GM10266 (cell line): ENCODE measurements at regions not wholly inside any gene's neighbourhood (a gene's known extent, or its start where the extent isn't known, plus 50 kb on each side); places are given as distances from the start of the nearest gene placed in this dataset.

Experiments
- DNase-seq: peaks from one replicate; pipeline ENCODE4 v3.0.0; 2012; ENCODE audit errors: extremely low spot score
- TF ChIP-seq, protein P1 (sequence below): IDR thresholded peaks from 2 replicates; pipeline ENCODE4 v1.5.1; 2012; ENCODE audit warnings: mild to moderate bottlenecking, low read depth; ENCODE audit not compliant: control insufficient read depth, insufficient read depth; ENCODE audit errors: missing control alignments

DNA sequence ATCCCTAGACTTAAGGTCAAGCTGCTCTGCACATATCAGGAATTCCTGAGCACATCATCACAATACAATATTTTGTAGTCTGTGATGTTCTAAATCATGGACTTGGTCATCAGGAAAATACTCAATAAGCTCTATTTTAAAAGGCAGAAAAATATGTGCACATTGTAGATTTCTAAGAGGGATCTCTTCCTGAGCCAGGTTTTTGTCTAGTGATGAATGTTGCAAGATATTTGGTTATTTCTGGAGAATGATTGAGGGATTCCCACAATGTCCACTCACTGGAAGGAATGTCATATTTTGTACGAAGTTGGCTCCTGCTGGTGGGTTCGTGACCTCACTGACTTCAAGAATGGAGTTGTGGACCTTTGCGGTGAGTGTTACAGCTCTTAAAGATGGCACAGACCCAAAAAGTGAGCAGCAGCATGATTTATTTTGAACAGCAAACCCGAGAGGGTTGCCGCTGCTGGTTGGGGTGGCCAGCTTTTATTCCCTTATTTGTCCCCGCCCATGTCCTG lies 300.9 kb upstream of the DCN start:
- no peak for DNase-seq
- TF ChIP-seq, protein P1, sequence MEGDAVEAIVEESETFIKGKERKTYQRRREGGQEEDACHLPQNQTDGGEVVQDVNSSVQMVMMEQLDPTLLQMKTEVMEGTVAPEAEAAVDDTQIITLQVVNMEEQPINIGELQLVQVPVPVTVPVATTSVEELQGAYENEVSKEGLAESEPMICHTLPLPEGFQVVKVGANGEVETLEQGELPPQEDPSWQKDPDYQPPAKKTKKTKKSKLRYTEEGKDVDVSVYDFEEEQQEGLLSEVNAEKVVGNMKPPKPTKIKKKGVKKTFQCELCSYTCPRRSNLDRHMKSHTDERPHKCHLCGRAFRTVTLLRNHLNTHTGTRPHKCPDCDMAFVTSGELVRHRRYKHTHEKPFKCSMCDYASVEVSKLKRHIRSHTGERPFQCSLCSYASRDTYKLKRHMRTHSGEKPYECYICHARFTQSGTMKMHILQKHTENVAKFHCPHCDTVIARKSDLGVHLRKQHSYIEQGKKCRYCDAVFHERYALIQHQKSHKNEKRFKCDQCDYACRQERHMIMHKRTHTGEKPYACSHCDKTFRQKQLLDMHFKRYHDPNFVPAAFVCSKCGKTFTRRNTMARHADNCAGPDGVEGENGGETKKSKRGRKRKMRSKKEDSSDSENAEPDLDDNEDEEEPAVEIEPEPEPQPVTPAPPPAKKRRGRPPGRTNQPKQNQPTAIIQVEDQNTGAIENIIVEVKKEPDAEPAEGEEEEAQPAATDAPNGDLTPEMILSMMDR = no peak

DNA sequence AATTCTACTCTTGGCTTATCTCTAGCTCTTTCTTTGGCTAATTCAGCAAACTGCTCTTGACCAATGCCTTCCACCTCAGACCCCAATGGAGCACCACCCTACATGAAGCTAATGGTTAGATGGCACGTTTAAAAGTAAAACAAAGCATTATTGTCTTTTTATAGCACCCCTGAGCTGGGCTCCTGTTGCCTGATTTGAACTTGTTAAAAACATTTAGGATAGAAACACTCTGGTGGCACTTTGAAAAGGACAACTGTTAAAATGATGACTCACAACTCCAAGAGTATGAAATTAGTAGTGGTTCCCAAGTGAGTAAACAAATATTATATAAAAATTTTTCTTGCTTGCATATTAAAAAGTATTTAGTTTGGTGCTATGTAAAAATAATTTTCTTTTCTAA lies 299.6 kb upstream of the DCN start:
- no peak for DNase-seq
- TF ChIP-seq, protein P1 = no peak

DNA sequence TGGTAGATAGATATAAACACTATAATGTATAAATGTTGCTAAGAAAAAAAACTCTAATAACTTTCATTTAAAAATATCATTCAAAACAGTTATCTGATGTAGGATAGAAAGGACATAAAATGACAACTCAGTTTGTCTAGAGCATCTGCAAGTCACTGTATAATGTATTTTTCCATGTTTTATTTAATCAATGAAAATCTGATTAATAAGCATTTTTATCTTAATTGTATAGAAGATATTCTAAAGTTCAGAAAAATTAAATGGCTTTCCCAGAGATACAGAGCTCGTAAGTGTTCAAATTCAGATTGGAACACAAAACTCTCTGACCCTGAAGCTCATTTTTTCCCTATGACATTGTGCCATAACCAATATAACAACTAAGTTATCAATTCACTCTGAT lies 295.9 kb upstream of the DCN start:
- TF ChIP-seq, protein P1 = no peak
- no peak for DNase-seq

DNA sequence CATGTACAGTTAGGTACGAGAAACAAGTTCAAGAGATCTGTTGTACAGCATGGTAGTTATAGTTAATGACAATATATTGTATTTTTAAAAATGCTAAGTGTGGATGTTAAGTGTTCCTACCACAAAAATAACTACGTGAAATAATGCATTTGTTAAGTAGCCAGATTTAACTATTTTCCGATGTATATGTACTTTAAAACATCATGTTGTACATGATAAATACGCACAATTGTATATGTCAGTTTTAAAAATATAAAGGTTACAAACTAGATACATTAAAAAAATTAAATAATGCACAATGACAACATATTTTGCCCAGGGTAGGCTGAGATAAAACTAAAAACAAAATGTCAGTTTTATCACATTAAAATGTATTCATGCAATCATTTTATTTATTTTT lies 285.1 kb upstream of the DCN start:
- TF ChIP-seq, protein P1 = no peak
- DNase-seq = no peak

DNA sequence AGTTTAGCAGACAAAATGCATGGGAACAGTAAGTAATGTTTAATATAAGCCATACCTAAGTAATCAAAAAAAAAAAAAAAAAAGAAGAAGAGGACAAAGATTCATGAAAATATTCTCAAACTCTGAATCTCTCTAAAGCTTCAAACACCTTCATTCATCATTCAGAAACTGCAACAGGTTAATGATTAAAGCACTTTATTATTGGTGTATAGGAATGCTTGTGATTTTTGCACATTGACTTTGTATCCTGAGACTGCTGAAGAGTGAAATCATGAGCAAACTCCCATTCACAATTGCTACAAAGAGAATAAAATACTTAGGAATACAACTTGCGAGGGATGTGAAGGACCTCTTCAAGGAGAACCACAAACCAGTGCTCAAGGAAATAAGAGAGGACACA lies 278.4 kb upstream of the DCN start:
- TF ChIP-seq, protein P1 = no peak
- no peak for DNase-seq

DNA sequence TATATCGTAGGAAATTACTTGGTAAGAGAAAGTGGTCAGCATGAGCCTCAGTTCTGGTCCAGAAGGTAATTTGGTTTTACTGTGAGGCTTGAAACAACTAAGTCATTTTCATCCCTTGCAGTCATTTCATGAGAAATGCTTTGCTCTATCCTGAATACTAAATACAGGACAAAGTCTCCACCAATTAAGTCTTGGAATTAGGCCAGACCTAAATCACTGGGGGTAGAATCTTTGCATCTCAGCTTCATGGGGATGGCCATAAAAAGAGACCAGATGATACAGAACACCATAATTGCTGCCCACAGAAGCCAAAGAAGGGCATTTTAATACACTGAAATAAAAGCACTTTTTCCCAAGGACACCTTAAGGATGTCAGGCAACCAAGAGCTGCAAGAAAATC lies 277.9 kb upstream of the DCN start:
- TF ChIP-seq, protein P1 = no peak
- DNase-seq = no peak

DNA sequence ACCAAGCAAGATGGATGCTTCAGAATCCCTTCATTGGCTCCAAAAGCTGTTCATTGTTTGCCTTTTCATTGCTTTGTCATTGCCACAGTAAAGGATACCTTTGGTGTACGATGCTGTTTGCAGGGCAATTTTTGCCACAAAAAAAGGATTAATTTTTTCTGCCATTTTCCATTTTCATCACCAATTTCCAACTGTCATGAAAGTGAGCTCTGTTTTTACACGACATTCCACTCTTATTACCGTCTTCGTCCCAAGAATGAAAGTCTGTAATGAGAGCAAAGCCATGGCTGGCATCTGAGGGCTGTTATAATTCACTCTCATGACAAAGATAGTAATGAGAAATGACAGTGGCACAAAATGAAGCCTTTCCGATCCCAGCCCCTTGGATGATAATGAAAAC lies 272.7 kb upstream of the DCN start:
- DNase-seq = no peak
- TF ChIP-seq, protein P1 = no peak
